ENCODE measurements at regions not wholly inside any gene's neighbourhood (a gene's known extent, or its start where the extent isn't known, plus 50 kb on each side); places are given as distances from the start of the nearest gene placed in this dataset.

- DNase-seq: peak; percentile 32
These were observed 297.9 kb downstream of the UTRN start for GRCh38 chr6:144582939-144583613.

- DNase-seq: no peak
These were observed 298.4 kb downstream of the UTRN start for GRCh38 chr6:144583614-144583954.

GRCh38 chr6:144585217-144585814, 300.2 kb downstream of the UTRN start:
- no peak for DNase-seq

GRCh38 chr6:144586986-144587385, 301.9 kb downstream of the UTRN start:
- no peak for DNase-seq

GRCh38 chr6:144588697-144589325, 303.7 kb downstream of the UTRN start:
- DNase-seq: no peak

GRCh38 chr6:144590532-144590931, 305.4 kb downstream of the UTRN start:
- DNase-seq: no peak

GRCh38 chr6:144593392-144593791, 308.3 kb downstream of the UTRN start:
- no peak for DNase-seq

- DNase-seq: no peak
These were observed 309.4 kb downstream of the UTRN start for GRCh38 chr6:144594585-144594984.

- no peak for DNase-seq
These were observed 310.1 kb downstream of the UTRN start for GRCh38 chr6:144595266-144595665.

GRCh38 chr6:144597511-144597910, 312.4 kb downstream of the UTRN start:
- peak; percentile 3 for DNase-seq

- no peak for DNase-seq
These were observed 314.5 kb downstream of the UTRN start for GRCh38 chr6:144599615-144600014.

GRCh38 chr6:144601221-144601620, 316.1 kb downstream of the UTRN start:
- DNase-seq: no peak

GRCh38 chr6:144602523-144603180, 317.5 kb downstream of the UTRN start:
- DNase-seq: peak; percentile 4

GRCh38 chr6:144606083-144606482, 320.9 kb downstream of the UTRN start:
- no peak for DNase-seq

GRCh38 chr6:144607998-144608735, 323.0 kb downstream of the UTRN start:
- no peak for DNase-seq

- no peak for DNase-seq
These were observed 327.7 kb downstream of the UTRN start for GRCh38 chr6:144612811-144613210.

GRCh38 chr6:144613859-144614258, 328.7 kb downstream of the UTRN start:
- DNase-seq: no peak

- no peak for DNase-seq
These were observed 330.7 kb downstream of the UTRN start for GRCh38 chr6:144615870-144616269.

GRCh38 chr6:144617191-144617590, 332.1 kb downstream of the UTRN start:
- DNase-seq: no peak

- DNase-seq: no peak
These were observed 332.6 kb downstream of the UTRN start for GRCh38 chr6:144617708-144618107.

GRCh38 chr6:144619966-144620365, 334.8 kb downstream of the UTRN start:
- no peak for DNase-seq

- no peak for DNase-seq
These were observed 336.2 kb downstream of the UTRN start for GRCh38 chr6:144621332-144621731.

- DNase-seq: no peak
These were observed 339.1 kb downstream of the UTRN start for GRCh38 chr6:144624246-144624645.

All from stimulated activated CD4-positive, alpha-beta T cell treated with anti-CD3 and anti-CD28 coated beads, Interleukin-1b, Interleukin-23, amount 100 ng/mL, for 48 hours (primary cell).